ENCODE measurements at regions not wholly inside any gene's neighbourhood (a gene's known extent, or its start where the extent isn't known, plus 50 kb on each side); places are given as distances from the start of the nearest gene placed in this dataset.
A peak's percentile ranks its signal among the peaks of the same experiment; 100 is the strongest.

DNA sequence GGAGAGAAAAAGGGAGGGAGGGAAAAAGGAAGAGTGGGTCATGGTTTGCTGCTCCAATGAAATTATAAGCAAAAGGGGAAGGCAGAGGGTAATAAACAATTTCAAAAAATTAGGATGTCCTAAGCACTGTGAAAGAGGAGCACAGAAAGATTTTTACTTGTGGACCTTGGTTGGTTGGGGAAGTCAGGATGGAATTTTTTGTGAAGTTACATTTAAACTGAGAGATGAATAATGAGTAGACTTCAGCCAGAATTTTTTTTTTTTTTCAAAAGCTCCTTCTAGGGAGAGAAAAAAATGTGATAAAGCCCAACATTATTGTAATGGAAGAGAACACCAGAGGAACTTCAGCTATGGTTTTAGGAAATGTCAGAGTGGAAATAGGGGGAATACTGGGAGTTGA is 515.9 kb upstream of the PAPPA start:
- no peaks in the 10 kb centered on the region for H3K9me3 ChIP-seq (ENCODE audit: control insufficient read depth in 2 of 2, insufficient read depth in 1 of 2, low read depth in 1 of 2, low read length in 1 of 2)
- H3K4me3 ChIP-seq (ENCODE audit: low read depth in 1 of 3, low read length in 3 of 3): no peak overlapping the region
- FAIRE-seq (no peak), DNase-seq (no peak)
- no peak overlapping the region for H3K27ac ChIP-seq (ENCODE audit: low read depth in 1 of 3, low read length in 2 of 3)
- no peaks in the 10 kb centered on the region for H3K4me1 ChIP-seq (ENCODE audit: control insufficient read depth in 3 of 3, insufficient read depth in 2 of 3, low read depth in 1 of 3, low read length in 2 of 3)
- no peaks in the 10 kb centered on the region for H3K36me3 ChIP-seq (ENCODE audit: control insufficient read depth in 3 of 3, insufficient read depth in 2 of 3, low read depth in 1 of 3, low read length in 3 of 3)
- H3K27me3 ChIP-seq (ENCODE audit: control insufficient read depth in 3 of 3, insufficient read depth in 3 of 3, low read length in 3 of 3): no peaks in the 10 kb centered on the region

- Histone ChIP-seq H3K27me3 (ENCODE audit: control insufficient read depth in 3 of 3, insufficient read depth in 3 of 3, low read length in 3 of 3) (no peaks in the 10 kb centered on the region), H3K36me3 (ENCODE audit: control insufficient read depth in 3 of 3, insufficient read depth in 2 of 3, low read depth in 1 of 3, low read length in 3 of 3) (no peaks in the 10 kb centered on the region), H3K27ac (ENCODE audit: low read depth in 1 of 3, low read length in 2 of 3) (no peak overlapping the region), H3K9me3 (ENCODE audit: control insufficient read depth in 2 of 2, insufficient read depth in 1 of 2, low read depth in 1 of 2, low read length in 1 of 2) (no peaks in the 10 kb centered on the region), H3K4me1 (ENCODE audit: control insufficient read depth in 3 of 3, insufficient read depth in 2 of 3, low read depth in 1 of 3, low read length in 2 of 3) (no peaks in the 10 kb centered on the region), H3K4me3 (ENCODE audit: low read depth in 1 of 3, low read length in 3 of 3) (no peak overlapping the region)
- 70 to 77% (median 76%) methylated on average over 2 of the region's 2 CpGs for WGBS, 3 donors
- DNase-seq: no peak
- no peak for FAIRE-seq
These were observed 512.7 kb upstream of the PAPPA start for GRCh38 chr9:115640887-115641286.

DNA sequence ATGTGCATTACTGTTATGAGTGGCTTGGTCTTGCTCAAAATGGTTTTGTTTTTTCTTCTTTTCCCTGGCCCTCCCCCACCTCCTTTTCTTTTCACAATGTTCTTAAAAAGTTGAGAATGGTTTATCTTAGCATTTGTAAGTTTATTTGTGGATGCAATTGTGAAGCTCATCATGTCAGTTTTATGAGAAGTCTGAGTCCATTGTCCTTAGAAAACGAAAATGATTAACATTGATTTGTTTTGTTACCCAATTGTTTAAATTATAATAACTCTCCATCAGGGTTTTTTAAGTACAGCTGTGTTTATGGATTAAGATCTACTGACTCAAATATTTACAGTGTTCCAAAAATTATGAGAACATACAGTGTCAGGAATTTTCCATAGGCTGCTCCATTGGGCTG is 511.3 kb upstream of the PAPPA start:
- no peak for FAIRE-seq
- Histone ChIP-seq H3K4me1 (ENCODE audit: control insufficient read depth in 3 of 3, insufficient read depth in 2 of 3, low read depth in 1 of 3, low read length in 2 of 3) (no peaks in the 10 kb centered on the region), H3K27ac (ENCODE audit: low read depth in 1 of 3, low read length in 2 of 3) (no peak overlapping the region), H3K9me3 (ENCODE audit: control insufficient read depth in 2 of 2, insufficient read depth in 1 of 2, low read depth in 1 of 2, low read length in 1 of 2) (no peaks in the 10 kb centered on the region), H3K4me3 (ENCODE audit: low read depth in 1 of 3, low read length in 3 of 3) (no peak overlapping the region), H3K36me3 (ENCODE audit: control insufficient read depth in 3 of 3, insufficient read depth in 2 of 3, low read depth in 1 of 3, low read length in 3 of 3) (no peaks in the 10 kb centered on the region), H3K27me3 (ENCODE audit: control insufficient read depth in 3 of 3, insufficient read depth in 3 of 3, low read length in 3 of 3) (no peaks in the 10 kb centered on the region)
- DNase-seq: no peak
- WGBS, 3 donors: 36 to 59% (median 37%) methylated on average over 1 of the region's 1 CpG

GRCh38 chr9:115643948-115644727 is 509.5 kb upstream of the PAPPA start:
- FAIRE-seq (no peak), DNase-seq (no peak)
- Histone ChIP-seq H3K4me1 (ENCODE audit: control insufficient read depth in 3 of 3, insufficient read depth in 2 of 3, low read depth in 1 of 3, low read length in 2 of 3) (no peaks in the 10 kb centered on the region), H3K36me3 (ENCODE audit: control insufficient read depth in 3 of 3, insufficient read depth in 2 of 3, low read depth in 1 of 3, low read length in 3 of 3) (no peaks in the 10 kb centered on the region), H3K27ac (ENCODE audit: low read depth in 1 of 3, low read length in 2 of 3) (no peak overlapping the region), H3K4me3 (ENCODE audit: low read depth in 1 of 3, low read length in 3 of 3) (no peak overlapping the region), H3K27me3 (ENCODE audit: control insufficient read depth in 3 of 3, insufficient read depth in 3 of 3, low read length in 3 of 3) (no peaks in the 10 kb centered on the region), H3K9me3 (ENCODE audit: control insufficient read depth in 2 of 2, insufficient read depth in 1 of 2, low read depth in 1 of 2, low read length in 1 of 2) (no peaks in the 10 kb centered on the region)
- WGBS, 3 donors: 56 to 74% (median 66%) methylated on average over 4 of the region's 4 CpGs

GRCh38 chr9:115649991-115650472 is 503.6 kb upstream of the PAPPA start:
- no peak for FAIRE-seq
- H3K27ac ChIP-seq (ENCODE audit: low read depth in 1 of 3, low read length in 2 of 3): peak overlapping the region in 1 of 3 donors; percentile 66
- no peaks in the 10 kb centered on the region for H3K36me3 ChIP-seq (ENCODE audit: control insufficient read depth in 3 of 3, insufficient read depth in 2 of 3, low read depth in 1 of 3, low read length in 3 of 3)
- no peaks in the 10 kb centered on the region for H3K9me3 ChIP-seq (ENCODE audit: control insufficient read depth in 2 of 2, insufficient read depth in 1 of 2, low read depth in 1 of 2, low read length in 1 of 2)
- DNase-seq: peak; percentile 14
- no peak overlapping the region for H3K4me3 ChIP-seq (ENCODE audit: low read depth in 1 of 3, low read length in 3 of 3)
- 51 to 73% (median 71%) methylated on average over 9 of the region's 9 CpGs for WGBS, 3 donors
- no peaks in the 10 kb centered on the region for H3K4me1 ChIP-seq (ENCODE audit: control insufficient read depth in 3 of 3, insufficient read depth in 2 of 3, low read depth in 1 of 3, low read length in 2 of 3)
- peaks cover 0 to 3% (median 0%) of the 10 kb centered on the region in 3 donors for H3K27me3 ChIP-seq (ENCODE audit: control insufficient read depth in 3 of 3, insufficient read depth in 3 of 3, low read length in 3 of 3)

GRCh38 chr9:115650768-115651167 is 502.8 kb upstream of the PAPPA start:
- no peak for FAIRE-seq
- H3K27ac ChIP-seq (ENCODE audit: low read depth in 1 of 3, low read length in 2 of 3): peak overlapping the region in 1 of 3 donors; percentile 66
- no peak for DNase-seq

DNA sequence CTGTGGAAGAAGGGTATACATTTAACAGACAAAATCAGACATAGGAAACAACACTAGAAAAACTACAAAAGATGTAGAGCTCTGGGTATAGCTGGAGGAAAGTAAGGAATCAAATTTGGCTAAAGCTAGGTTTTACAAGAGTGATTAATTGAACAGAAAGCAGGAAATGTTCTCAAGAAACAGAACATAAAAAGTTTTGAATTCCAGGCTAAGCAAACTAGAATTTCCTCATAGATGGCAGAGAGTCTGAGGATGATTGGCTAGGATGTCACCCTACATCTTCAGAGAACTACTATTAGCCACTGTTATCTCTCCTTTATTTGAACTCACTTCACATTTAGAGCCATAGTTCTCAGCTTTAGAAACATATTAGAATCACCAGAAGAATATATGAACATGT is 502.1 kb upstream of the PAPPA start:
- H3K27me3 ChIP-seq (ENCODE audit: control insufficient read depth in 3 of 3, insufficient read depth in 3 of 3, low read length in 3 of 3): peaks cover 0 to 3% (median 0%) of the 10 kb centered on the region in 3 donors
- no peak for DNase-seq
- no peak for FAIRE-seq
- H3K4me1 ChIP-seq (ENCODE audit: control insufficient read depth in 3 of 3, insufficient read depth in 2 of 3, low read depth in 1 of 3, low read length in 2 of 3): no peaks in the 10 kb centered on the region
- no peak overlapping the region for H3K27ac ChIP-seq (ENCODE audit: low read depth in 1 of 3, low read length in 2 of 3)
- H3K36me3 ChIP-seq (ENCODE audit: control insufficient read depth in 3 of 3, insufficient read depth in 2 of 3, low read depth in 1 of 3, low read length in 3 of 3): no peaks in the 10 kb centered on the region
- no peaks in the 10 kb centered on the region for H3K9me3 ChIP-seq (ENCODE audit: control insufficient read depth in 2 of 2, insufficient read depth in 1 of 2, low read depth in 1 of 2, low read length in 1 of 2)
- H3K4me3 ChIP-seq (ENCODE audit: low read depth in 1 of 3, low read length in 3 of 3): no peak overlapping the region

More at GRCh38 chr9:115650768-115651167, 502.8 kb upstream of the PAPPA start:
- Histone ChIP-seq H3K4me3 (ENCODE audit: low read depth in 1 of 3, low read length in 3 of 3) (no peak overlapping the region), H3K4me1 (ENCODE audit: control insufficient read depth in 3 of 3, insufficient read depth in 2 of 3, low read depth in 1 of 3, low read length in 2 of 3) (no peaks in the 10 kb centered on the region), H3K36me3 (ENCODE audit: control insufficient read depth in 3 of 3, insufficient read depth in 2 of 3, low read depth in 1 of 3, low read length in 3 of 3) (no peaks in the 10 kb centered on the region), H3K9me3 (ENCODE audit: control insufficient read depth in 2 of 2, insufficient read depth in 1 of 2, low read depth in 1 of 2, low read length in 1 of 2) (no peaks in the 10 kb centered on the region), H3K27me3 (ENCODE audit: control insufficient read depth in 3 of 3, insufficient read depth in 3 of 3, low read length in 3 of 3) (peaks cover 0 to 3% (median 0%) of the 10 kb centered on the region in 3 donors)

- DNase-seq (peak in 1 of 2 donors; percentile 6), FAIRE-seq (no peak)
- no peak overlapping the region for H3K4me3 ChIP-seq (ENCODE audit: low read depth in 1 of 3, low read length in 3 of 3)
- no peaks in the 10 kb centered on the region for H3K9me3 ChIP-seq (ENCODE audit: control insufficient read depth in 2 of 2, insufficient read depth in 1 of 2, low read depth in 1 of 2, low read length in 1 of 2)
- H3K27me3 ChIP-seq (ENCODE audit: control insufficient read depth in 3 of 3, insufficient read depth in 3 of 3, low read length in 3 of 3): peaks cover 0 to 3% (median 0%) of the 10 kb centered on the region in 3 donors
- H3K27ac ChIP-seq (ENCODE audit: low read depth in 1 of 3, low read length in 2 of 3): no peak overlapping the region
- no peaks in the 10 kb centered on the region for H3K36me3 ChIP-seq (ENCODE audit: control insufficient read depth in 3 of 3, insufficient read depth in 2 of 3, low read depth in 1 of 3, low read length in 3 of 3)
- no peaks in the 10 kb centered on the region for H3K4me1 ChIP-seq (ENCODE audit: control insufficient read depth in 3 of 3, insufficient read depth in 2 of 3, low read depth in 1 of 3, low read length in 2 of 3)
- WGBS, 3 donors: 39 to 47% (median 42%) methylated on average over 3 of the region's 3 CpGs
These were observed 500.4 kb upstream of the PAPPA start for GRCh38 chr9:115653171-115653606.

DNA sequence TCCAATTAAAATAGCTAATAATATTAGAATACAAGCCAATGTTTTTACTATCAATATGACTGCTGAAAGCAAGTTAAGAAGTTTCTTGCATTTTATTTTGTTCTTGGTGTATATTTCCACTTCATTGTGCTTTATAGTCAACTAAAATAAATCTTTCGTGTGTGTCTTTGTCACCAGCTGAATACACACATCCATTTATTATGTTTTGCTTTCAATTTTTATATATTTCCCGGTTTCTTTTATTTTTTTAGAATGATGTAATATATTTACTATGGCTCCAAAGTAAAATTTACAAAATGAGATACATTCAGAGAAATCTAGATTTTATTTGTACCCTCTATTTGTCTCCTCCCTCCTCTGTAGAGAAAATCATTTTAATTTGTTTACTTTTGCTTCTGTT is 495.9 kb upstream of the PAPPA start:
- no peak overlapping the region for H3K4me3 ChIP-seq (ENCODE audit: low read depth in 1 of 3, low read length in 3 of 3)
- H3K4me1 ChIP-seq (ENCODE audit: control insufficient read depth in 3 of 3, insufficient read depth in 2 of 3, low read depth in 1 of 3, low read length in 2 of 3): no peaks in the 10 kb centered on the region
- no peaks in the 10 kb centered on the region for H3K36me3 ChIP-seq (ENCODE audit: control insufficient read depth in 3 of 3, insufficient read depth in 2 of 3, low read depth in 1 of 3, low read length in 3 of 3)
- H3K9me3 ChIP-seq (ENCODE audit: control insufficient read depth in 2 of 2, insufficient read depth in 1 of 2, low read depth in 1 of 2, low read length in 1 of 2): no peaks in the 10 kb centered on the region
- H3K27ac ChIP-seq (ENCODE audit: low read depth in 1 of 3, low read length in 2 of 3): no peak overlapping the region
- DNase-seq (no peak), FAIRE-seq (no peak)
- peaks cover 0 to 3% (median 0%) of the 10 kb centered on the region in 3 donors for H3K27me3 ChIP-seq (ENCODE audit: control insufficient read depth in 3 of 3, insufficient read depth in 3 of 3, low read length in 3 of 3)
- WGBS, 3 donors: 56 to 76% (median 59%) methylated on average over 2 of the region's 2 CpGs
